Medulla oblongata (tissue), 1 donor: ENCODE measurements at regions not wholly inside any gene's neighbourhood (a gene's known extent, or its start where the extent isn't known, plus 50 kb on each side); places are given as distances from the start of the nearest gene placed in this dataset.

Source experiments
- DNase-seq: peaks from one replicate; pipeline ENCODE4 v3.0.0-alpha.2; 2015; ENCODE audit errors: extremely low spot score

DNA sequence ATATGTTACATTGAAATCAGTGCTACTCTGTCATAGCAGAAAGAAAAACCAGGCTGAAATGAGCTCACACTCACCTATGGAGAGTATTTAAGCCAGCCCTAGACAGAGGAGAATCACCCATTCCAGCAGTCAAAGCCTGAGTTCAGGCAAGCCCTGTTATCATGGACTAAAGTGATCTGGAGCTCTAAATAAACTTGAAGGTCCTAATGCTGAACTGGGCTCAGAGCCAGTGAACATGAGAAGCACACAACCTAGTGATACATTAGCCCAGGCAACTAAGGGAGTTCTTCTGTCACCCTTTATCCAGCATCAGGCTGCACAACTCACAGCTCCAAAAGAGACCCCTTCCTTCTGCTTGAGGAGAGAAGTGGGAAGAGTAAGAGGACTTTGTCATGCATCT lies 425.0 kb downstream of the COL12A1 start:
- DNase-seq: no peak

DNA sequence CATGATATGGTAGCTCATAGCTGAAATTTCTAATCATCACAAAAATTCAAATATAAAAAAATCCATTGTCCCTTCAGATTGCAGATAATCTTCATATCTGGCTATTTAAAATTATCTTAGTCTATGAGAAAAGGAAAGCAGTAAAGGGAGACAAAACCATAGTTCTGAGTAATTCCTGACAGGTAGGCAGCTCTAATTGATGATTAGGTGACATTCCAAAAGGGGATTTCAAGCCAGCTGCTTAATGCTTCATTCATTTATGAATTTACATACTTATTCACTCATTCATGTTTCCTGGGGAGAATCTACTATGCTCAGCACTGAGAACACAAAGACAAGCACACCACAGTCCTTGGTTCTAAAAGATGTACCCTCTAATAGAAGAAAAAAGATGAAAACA lies 437.1 kb downstream of the COL12A1 start:
- DNase-seq: no peak

DNA sequence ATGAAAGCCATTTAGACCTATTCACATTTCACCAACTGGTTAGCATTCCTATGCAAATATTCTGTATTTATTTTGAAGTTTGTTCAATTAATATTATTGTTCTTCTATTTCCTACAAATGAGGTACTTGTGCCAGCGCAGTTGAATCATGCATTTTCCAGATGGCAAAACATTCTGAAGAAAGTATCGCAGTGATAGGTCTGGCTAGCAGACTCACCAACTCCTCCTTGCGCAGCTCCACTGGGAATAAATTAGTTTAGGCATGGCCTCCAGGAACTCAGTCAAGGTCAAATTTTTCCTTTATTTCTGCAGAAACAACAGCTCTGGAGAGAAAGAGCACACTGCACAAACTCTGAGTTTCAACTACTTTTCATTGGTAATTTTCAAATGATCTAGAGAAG lies 437.7 kb downstream of the COL12A1 start:
- DNase-seq: no peak

DNA sequence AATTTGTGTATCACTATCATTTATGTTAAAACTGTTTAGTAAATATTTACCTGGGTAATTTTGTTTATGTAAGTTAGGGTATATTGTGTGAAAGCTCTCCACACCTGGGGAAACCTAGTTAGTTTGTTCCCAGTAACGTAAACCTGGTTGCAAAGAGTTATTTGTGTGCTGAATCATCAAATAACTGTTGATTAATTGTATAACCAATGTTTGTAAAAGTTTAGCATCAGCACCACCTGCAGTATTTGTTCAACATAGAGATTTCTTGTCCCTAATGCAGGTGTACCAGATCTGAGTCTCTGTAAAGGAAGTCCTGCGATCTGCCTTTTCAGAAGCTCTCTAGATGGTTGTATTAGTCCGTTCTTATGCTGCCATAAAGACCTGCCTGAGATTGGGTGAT lies 440.4 kb downstream of the COL12A1 start:
- DNase-seq: no peak

DNA sequence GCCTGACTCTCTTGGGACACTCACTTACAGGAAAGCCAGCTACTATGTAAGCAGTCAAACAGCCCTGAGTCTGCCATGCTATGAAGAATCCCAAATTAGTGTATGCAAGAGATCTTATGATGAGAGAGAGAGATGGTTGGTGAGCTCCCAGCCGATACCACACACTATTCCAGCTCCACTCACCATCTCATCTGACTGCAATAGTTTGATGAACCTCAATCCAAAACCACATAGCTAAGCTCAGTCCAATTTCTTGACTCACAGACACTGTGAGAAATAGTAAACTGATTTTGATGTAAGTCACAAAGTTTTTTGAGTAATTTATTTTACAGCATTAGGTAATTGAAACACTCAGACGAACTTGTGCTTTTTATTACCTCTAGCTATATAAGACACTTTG lies 441.4 kb downstream of the COL12A1 start:
- DNase-seq: no peak

DNA sequence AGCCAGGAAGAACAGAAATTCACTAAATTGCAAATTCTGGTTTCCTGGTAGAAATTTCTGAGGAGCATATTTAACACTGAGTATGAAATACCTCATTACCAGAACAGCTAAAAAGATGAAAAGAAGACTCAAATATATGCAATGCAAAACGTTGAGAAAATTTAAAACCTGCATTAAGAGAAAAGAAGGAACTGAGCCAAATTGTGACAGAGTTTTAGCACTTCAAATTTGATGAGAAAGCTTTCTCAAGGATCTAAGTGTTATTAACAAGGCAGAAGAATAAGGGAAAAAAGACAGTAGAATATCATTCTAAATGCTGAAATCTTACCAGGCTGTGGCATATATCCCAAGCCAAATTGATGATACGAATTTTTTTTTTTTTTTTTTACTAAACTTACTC lies 443.0 kb downstream of the COL12A1 start:
- no peak for DNase-seq

DNA sequence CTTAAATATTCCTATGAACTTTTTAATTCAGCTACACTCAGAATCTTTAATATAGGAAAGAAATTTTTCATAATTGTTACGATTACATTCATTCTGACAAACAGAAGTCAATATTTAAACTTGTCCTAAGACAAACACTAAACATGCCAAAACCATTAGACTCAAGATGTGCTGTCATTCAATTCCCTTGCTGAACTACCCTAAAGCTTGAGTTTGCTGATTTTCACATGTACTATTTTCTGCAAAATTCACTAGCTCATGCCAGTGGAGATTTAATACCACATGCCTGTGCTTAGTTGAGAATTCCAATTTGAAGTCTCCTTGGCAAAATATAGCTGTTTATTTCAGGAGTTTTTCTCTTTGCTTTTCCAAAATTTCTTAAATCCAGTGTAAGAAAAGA lies 448.0 kb downstream of the COL12A1 start:
- DNase-seq: no peak

DNA sequence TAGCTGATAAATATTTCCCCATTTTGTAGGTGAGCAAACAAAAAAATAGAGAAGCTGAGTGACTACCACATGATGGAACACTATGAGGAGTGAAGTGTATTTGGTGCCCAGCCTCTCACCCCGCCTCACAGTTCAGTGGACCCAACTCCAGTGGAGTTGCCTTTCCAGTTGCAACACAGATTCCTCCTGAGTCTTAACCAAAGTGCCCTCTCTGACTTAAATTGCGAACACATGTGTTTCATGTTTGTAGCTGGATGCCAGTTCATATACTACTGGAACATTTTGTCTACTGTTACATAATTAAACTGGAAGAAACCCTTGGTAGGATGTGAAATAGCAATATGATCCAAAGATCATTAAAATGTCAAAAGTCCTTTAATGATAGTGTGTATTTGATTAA lies 448.9 kb downstream of the COL12A1 start:
- DNase-seq: no peak

DNA sequence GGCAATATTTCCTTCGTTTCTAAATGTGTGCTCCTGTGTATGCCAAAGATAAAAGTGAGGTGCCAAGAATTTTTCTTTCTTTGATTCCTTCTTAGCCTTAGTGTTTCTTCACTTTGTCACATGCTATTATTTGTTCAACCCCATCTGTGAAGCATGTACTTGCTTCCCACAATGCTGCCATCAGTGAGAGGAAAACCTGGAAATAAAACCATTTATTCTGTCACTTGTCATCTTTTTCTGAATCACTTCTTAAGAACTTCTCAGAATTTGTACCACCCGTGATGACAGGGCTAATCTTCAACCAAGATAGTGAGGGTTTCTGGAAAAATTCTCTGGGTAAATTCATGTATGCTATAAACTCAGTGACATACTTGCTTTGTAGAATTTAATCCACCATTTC lies 450.1 kb downstream of the COL12A1 start:
- DNase-seq: no peak

DNA sequence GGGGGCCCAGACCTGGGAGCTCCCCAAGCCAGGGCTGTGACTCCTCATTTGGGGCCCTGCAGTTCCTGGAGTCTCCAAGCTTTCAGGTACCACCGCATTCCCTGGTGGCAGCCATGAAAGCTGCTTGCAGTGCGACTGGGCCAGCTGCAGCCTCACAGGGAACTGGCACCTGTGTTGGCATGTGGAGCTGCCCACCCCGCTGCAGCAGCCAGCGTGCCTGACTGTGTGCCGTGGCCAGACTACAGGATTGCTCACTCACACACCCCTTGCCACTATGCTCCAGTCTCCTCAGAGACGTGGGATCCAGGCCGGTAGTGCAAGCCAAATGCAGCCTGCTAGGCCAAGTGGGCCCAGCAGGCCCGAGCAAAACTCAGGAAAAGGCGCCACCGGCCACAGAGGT lies 450.7 kb downstream of the COL12A1 start:
- no peak for DNase-seq

DNA sequence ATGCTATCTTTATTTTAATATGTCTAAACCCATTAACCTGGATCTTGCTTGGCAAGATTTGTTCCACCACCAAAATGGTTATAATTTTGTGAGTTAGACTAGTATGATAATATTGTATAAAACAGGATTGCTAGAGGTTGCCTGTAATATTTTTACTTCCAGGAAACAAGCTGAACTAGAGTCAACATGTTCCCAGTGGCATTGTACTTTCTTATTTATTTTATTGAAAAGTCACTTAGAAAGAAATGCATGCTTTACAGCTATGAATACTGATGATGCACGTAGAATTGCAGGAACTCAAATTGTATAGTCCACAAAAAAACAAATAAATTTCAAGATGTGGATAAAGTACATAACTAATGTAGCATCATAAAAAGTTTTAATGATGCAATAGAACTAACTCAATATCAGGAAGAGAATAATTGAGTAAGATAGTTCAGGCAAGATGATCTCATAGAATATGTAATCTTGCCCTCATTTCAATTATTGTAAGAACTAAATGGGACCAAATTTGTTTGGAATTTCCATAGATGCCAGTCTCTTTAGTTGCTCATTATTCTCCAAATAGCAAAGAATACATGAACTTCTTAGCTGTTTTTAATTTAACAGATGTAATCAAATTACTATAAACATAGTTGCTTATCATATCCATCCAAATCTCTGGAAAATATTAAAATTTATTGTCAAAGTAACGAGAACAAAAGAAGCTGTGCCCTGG lies 451.8 kb downstream of the COL12A1 start:
- DNase-seq: no peak

DNA sequence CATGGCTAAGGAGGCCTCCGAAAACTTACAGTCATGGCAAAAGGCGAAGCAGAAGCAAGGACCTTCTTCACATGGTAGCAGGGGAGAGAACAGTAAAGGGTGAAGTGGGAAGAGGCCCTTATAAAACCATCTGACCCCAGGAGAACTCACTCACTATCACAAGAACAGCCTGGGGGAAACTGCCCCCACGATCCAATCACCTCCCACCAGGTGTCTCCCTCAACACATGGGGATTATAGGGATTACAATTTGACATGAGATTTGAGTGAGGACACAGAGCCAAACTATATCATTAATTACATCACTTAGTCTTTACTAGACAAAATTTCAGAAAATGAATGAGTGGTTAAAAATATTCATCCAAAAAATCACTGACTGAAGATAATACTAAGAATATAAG lies 453.6 kb downstream of the COL12A1 start:
- no peak for DNase-seq

DNA sequence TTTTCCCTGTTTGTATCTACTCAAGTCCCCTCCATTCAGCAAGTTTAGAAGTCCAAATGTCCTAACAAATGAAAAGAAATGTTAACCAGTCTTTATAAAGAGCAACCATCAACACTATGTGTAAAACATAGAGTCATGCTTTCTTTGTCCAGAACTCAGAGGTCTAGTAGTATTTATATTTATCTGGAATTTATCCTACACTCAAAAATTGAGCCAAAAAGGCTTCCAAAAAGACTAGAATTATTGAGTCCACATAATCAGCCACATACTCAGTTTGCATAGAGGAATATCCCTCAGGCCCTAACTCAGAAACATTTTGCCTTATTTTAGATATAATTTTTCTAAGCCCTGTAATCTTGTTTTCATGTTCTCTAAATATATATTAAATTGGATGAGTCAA lies 455.0 kb downstream of the COL12A1 start:
- DNase-seq: no peak

DNA sequence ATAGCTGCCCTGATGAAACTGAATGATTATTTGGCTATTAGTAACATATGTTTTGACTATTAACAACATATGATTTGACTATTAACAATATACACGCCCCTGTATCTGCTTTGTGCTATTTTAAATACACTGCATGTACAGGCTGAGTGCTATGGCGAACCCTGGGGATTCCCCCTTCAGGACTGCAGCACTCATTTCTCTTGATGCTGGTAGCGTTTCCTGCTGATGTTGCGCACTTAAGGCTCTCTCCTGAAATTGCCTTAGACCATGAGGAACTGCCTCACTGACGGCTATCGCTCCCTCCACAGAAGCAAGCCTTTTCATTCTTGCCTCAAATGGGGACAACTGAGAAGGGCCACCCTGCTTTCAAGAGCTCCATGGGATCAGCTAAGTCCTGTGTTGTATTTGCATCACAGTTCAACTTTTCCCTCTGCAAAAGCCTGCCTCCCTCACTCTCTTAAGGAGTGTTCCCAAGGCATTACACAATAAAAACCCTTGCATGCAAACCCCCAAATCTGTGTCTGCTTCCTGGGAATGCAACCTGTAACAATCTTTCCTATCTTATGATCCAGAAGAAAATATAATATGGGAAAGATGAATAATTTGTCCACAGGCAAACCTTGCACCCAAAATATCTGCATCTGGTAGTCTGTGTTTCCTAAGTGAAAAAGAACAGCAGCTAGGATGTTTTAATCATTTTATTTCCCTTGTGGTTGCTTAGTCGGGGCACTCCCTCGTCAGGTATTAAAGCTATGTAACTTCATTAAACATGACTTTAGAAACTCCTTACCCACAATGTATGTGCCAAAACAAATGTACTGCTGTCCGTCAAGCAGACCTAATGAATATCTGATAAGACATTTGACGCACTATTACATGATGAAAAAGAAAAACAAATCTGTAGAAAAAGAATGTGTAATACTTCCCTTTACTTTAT lies 456.4 kb downstream of the COL12A1 start:
- DNase-seq: no peak

DNA sequence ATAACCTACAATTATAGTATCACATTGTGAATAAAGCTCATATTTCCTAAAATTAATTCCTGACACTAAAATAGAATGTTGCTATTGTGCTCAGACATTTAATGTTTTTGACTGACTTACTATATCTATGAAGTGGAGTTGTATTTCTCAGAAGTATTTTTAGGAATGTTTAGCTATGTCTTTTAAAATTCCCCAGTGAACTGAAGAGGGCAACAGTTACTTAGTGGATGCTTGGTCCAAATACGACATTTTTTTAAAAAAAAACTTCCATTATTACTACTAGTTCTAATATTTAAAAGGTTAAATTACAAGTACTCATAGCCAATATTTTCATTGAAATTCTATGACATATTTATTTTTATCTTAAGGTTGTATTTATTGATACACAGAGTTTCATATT lies 460.2 kb downstream of the COL12A1 start:
- no peak for DNase-seq

DNA sequence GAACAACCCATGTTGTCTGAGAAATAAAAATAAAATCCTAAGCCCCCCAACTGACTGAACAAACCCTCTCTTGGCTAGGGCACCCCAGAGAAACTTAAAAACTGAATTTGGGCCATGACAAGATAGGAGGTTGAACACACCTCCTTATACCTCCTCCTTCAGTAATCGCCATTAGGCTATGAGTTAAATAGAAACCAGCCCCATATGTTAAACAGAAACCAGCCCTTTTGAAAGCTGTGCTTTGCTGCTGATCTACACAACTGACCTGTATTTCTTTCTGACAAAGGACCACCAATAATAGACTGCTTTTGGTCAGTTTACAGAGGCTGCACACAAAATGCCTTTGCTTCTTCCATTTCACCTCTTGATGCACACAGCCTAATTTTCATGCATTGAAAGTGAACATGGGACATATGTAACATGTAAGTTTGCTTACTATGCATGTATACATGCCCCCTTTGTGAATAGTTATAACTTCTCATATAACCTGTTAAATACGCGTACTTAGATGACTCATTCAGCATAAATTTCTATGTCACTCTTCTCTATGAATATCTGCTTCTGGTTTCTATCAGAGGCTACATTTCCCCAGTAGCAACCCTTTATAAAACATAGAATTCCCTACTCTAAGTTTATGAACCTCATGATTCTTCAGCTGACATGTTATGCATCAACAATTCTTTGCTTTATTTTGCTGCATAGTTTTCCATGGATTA lies 462.9 kb downstream of the COL12A1 start:
- DNase-seq: no peak

DNA sequence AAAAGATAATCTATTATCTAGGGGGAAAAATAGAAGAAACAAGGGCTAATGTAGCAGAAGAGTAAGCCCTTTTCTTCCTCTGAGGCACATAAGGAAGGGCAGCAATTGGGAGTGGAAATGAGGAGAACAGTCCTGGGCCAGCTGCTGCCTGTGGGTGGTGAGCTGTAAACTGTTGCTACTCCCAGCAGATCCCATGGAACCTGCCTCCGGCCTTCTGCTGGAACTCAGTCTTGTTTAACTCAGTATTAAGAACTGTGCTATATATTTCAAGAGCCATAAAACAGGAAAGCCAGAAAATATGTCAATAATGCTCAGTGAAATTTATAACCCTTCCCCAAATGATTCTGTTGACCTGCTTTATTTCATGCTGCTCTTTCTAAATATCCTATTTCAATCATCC lies 464.2 kb downstream of the COL12A1 start:
- DNase-seq: no peak

DNA sequence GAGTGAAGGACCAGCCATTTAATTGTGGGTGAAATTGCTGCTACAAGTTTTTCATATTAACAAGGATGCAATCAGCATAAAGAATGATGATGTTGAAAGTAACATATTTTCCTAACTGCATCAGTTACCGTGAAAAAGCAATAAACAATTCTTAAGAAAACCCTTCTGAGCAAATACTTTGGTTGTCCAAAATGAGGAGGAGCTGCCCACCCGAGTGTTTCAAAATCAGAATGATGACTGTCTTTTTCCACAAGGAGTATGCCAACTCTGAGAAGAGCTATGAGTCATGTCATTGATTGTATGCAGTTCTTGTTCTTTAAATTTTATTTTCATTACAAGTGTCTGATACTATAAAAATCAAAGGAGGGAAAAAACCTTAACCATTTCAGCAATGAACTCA lies 470.5 kb downstream of the COL12A1 start:
- no peak for DNase-seq

DNA sequence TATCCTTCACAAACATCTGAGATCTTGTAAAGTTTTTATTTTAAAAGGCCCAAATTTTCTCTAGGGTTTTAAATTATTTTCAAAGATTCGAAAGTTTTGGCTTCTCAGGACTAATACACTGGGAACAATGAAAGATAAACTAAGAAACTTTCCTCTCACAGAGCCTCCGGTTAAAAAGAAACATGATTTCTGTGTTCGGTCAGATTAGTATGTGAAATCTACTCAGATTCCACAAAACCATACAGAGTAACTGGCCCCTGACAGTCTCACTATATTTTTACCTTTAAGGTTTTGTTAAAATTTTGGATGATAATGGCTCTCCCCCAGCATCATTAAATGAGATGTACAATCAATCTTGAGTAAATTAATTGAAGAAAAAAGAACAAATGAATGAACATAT lies 471.0 kb downstream of the COL12A1 start:
- no peak for DNase-seq

DNA sequence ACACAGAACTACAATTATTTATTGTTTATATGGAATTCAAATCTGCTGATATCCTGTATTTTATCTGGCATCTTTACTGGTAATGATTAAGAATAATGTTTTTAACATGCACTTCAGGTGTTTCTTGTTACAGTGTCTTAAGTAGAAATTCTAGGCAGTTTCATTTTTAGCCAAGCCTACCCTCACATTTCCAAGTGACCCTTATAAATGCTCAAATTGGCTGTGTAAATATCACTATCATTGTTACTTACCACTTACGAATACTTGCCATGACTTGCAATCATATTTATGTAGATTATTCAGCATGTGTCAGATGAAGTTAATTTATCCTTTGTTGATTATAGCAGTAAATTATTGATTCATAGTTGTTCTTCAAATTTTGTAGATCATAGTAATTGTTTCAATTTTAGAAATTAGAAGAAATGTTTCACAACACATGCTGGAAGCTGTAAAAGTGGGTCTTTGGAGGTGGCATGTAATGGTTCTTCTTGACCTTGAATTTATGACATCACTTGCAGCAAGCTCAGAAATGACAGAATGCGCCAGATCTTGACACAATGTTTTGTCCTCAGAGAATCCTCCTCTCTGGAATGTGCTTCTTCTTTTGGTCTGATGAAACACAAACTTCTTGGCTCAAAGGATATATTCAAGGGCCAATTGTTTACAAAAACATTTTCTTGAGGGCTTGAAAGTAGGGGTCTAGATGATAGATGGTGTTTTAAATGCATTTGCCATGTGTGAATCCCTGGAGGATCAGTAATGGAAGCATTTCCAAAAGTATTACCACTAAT lies 471.8 kb downstream of the COL12A1 start:
- no peak for DNase-seq

DNA sequence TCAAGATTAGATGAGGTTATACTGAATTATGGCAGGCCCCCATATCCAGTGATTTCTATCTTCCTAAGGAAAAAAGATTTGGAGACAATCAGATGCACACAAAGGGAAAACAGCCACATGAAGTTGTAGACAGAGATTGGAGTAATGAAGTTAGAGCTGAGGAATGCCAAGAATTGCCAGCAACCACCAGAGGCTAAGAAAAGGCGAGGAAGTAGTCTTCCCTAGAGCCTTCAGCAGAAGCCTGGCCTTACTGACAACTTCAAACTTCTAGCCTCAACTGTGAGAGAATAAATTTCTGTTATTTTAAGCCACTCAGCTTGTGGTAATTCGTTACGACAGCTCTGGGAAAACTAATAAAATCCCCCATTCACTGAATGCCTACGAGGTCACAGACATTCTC lies 473.9 kb downstream of the COL12A1 start:
- no peak for DNase-seq

DNA sequence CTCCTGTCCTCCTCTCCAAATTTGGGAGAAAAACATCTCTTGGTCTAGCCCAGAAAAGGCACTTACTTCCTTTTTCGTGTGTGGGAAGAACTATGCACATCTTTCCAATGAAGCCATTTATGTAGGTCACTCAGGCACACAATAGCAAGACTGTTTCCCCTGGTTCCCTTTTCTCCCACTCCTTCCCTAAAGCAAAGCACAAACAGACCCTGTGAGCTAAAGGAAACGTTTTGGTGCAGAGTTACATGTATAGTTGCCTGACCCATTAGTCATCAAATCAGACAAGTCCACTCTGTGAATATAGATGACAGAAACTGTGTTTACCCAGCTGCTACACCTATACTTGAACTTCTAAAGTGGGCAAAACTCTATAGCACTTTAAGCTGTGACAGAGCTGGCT lies 474.6 kb downstream of the COL12A1 start:
- DNase-seq: no peak
